H9 (cell line): ENCODE measurements at regions not wholly inside any gene's neighbourhood (a gene's known extent, or its start where the extent isn't known, plus 50 kb on each side); places are given as distances from the start of the nearest gene placed in this dataset.

ENCODE experiments used
- DNase-seq: peaks from one replicate; pipeline ENCODE4 v3.0.0-alpha.2; 2017
- H2AFZ ChIP-seq: one replicate; pipeline ENCODE4 v1.6.1; 2013; ENCODE audit warnings: mild to moderate bottlenecking, low read length, control low read depth, moderate library complexity
- H2AK5ac ChIP-seq: 2 replicates; pipeline ENCODE4 v1.6.1; 2013; ENCODE audit warnings: low read length, control low read depth, mixed read lengths; ENCODE audit not compliant: insufficient read length
- H2BK120ac ChIP-seq: one replicate; pipeline ENCODE4 v1.6.1; 2013; ENCODE audit warnings: low read depth, mild to moderate bottlenecking, low read length, control low read depth, inconsistent platforms; ENCODE audit not compliant: poor library complexity, severe bottlenecking
- H2BK12ac ChIP-seq: 2 replicates; pipeline ENCODE4 v1.6.1; 2013; ENCODE audit warnings: low read length, control low read depth, mixed read lengths, low read depth; ENCODE audit not compliant: insufficient read length
- H2BK15ac ChIP-seq: 2 replicates; pipeline ENCODE4 v1.6.1; 2013; ENCODE audit warnings: low read depth, low read length, control low read depth
- H2BK20ac ChIP-seq: one replicate; pipeline ENCODE4 v1.6.1; 2013; ENCODE audit warnings: low read depth, mild to moderate bottlenecking, low read length, control low read depth, inconsistent platforms; ENCODE audit not compliant: poor library complexity, severe bottlenecking
- H2BK5ac ChIP-seq: 2 replicates; pipeline ENCODE4 v1.6.1; 2013; ENCODE audit warnings: low read length, control low read depth, mixed read lengths; ENCODE audit not compliant: insufficient read length
- H3K14ac ChIP-seq: 2 replicates; pipeline ENCODE4 v1.6.1; 2013; ENCODE audit warnings: low read length, control low read depth; ENCODE audit not compliant: insufficient read depth
- H3K18ac ChIP-seq: 2 replicates; pipeline ENCODE4 v1.6.1; 2013; ENCODE audit warnings: low read depth, mild to moderate bottlenecking, mixed read lengths, low read length, control low read depth; ENCODE audit not compliant: insufficient read length
- H3K23ac ChIP-seq: 2 replicates; pipeline ENCODE4 v1.6.1; 2013; ENCODE audit warnings: low read length, control low read depth, mixed read lengths, low read depth; ENCODE audit not compliant: insufficient read length
- H3K23me2 ChIP-seq: 2 replicates; pipeline ENCODE4 v1.6.1; 2013; ENCODE audit warnings: low read depth, mild to moderate bottlenecking, mixed read lengths, low read length, control low read depth; ENCODE audit not compliant: insufficient read length, poor library complexity, severe bottlenecking
- H3K27ac ChIP-seq: 2 replicates; pipeline ENCODE4 v1.5.1; 2013; ENCODE audit warnings: low read length, control low read depth, mixed read lengths, low read depth; ENCODE audit not compliant: insufficient read length
- H3K27me3 ChIP-seq: 2 replicates; pipeline ENCODE4 v1.6.1; 2013; ENCODE audit warnings: low read length, control low read depth, inconsistent platforms; ENCODE audit not compliant: insufficient read depth
- H3K4ac ChIP-seq: 2 replicates; pipeline ENCODE4 v1.6.1; 2013; ENCODE audit warnings: low read depth, mild to moderate bottlenecking, control low read depth, inconsistent platforms, low read length, moderate library complexity
- H3K4me1 ChIP-seq: 2 replicates; pipeline ENCODE4 v1.6.1; 2013; ENCODE audit warnings: low read length, control low read depth, inconsistent platforms; ENCODE audit not compliant: insufficient read depth
- H3K4me2 ChIP-seq: 2 replicates; pipeline ENCODE4 v1.6.1; 2013; ENCODE audit warnings: low read length, control low read depth, mixed read lengths; ENCODE audit not compliant: insufficient read length, insufficient read depth
- H3K56ac ChIP-seq: 2 replicates; pipeline ENCODE4 v1.6.1; 2013; ENCODE audit warnings: low read depth, mild to moderate bottlenecking, mixed read lengths, low read length, control low read depth; ENCODE audit not compliant: insufficient read length
- H3K79me1 ChIP-seq: 2 replicates; pipeline ENCODE4 v1.6.1; 2013; ENCODE audit warnings: low read depth, mild to moderate bottlenecking, moderate library complexity, low read length, control low read depth, inconsistent platforms; ENCODE audit not compliant: insufficient read depth, poor library complexity, severe bottlenecking
- H3K79me2 ChIP-seq: 2 replicates; pipeline ENCODE4 v1.6.1; 2013; ENCODE audit warnings: low read length, control low read depth, inconsistent platforms; ENCODE audit not compliant: insufficient read depth
- H3K9ac ChIP-seq: 2 replicates; pipeline ENCODE4 v1.6.1; 2013; ENCODE audit warnings: low read length, control low read depth, mixed read lengths; ENCODE audit not compliant: insufficient read length; ENCODE audit errors: extremely low read depth
- H3K9me3 ChIP-seq: one replicate; pipeline ENCODE4 v1.6.1; 2013; ENCODE audit warnings: low read depth, low read length, inconsistent platforms; ENCODE audit not compliant: control insufficient read depth
- H3T11ph ChIP-seq: one replicate; pipeline ENCODE4 v1.6.1; 2013; ENCODE audit warnings: mild to moderate bottlenecking, low read length, control low read depth, inconsistent platforms
- H4K20me1 ChIP-seq: one replicate; pipeline ENCODE4 v1.6.1; 2013; ENCODE audit not compliant: control insufficient read depth, insufficient read length, insufficient read depth
- H4K5ac ChIP-seq: 2 replicates; pipeline ENCODE4 v1.6.1; 2013; ENCODE audit warnings: low read depth, mild to moderate bottlenecking, mixed read lengths, low read length, control low read depth; ENCODE audit not compliant: insufficient read length
- H4K8ac ChIP-seq: replicated peaks from 2 replicates; pipeline ENCODE4 v1.6.1; 2013; ENCODE audit warnings: low read length, control low read depth, mixed read lengths, low read depth; ENCODE audit not compliant: insufficient read length
- H4K91ac ChIP-seq: 2 replicates; pipeline ENCODE4 v1.6.1; 2013; ENCODE audit warnings: low read depth, mild to moderate bottlenecking, moderate library complexity, mixed read lengths, low read length, control low read depth; ENCODE audit not compliant: insufficient read length
- H3K27ac Mint-ChIP-seq, 3 experiments: 2 replicates in 2 of 3; 3 replicates in 1 of 3; pipeline ENCODE4 v1.8.0; 2020 to 2021; ENCODE audit warnings: mixed read lengths in 3 of 3, mild to moderate bottlenecking in 1 of 3, moderate library complexity in 1 of 3
- H3K27me3 Mint-ChIP-seq: 2 replicates; pipeline ENCODE4 v1.8.0; 2021; ENCODE audit warnings: low read depth, mild to moderate bottlenecking, moderate library complexity, mixed read lengths
- H3K36me3 Mint-ChIP-seq, 3 experiments: 2 replicates in 2 of 3; 3 replicates in 1 of 3; pipeline ENCODE4 v1.8.0; 2020 to 2021; ENCODE audit warnings: low read depth in 3 of 3, mixed read lengths in 3 of 3; ENCODE audit not compliant: insufficient read depth in 1 of 3
- H3K4me1 Mint-ChIP-seq, 2 experiments: 2 replicates each; pipeline ENCODE4 v1.8.0; 2020; ENCODE audit warnings: mixed read lengths in 2 of 2
- H3K4me3 Mint-ChIP-seq, 2 experiments: 2 replicates in 1 of 2; 3 replicates in 1 of 2; pipeline ENCODE4 v1.8.0; 2020 to 2021; ENCODE audit warnings: mild to moderate bottlenecking in 2 of 2, mixed read lengths in 2 of 2, moderate library complexity in 1 of 2
- H3K9me3 Mint-ChIP-seq, 2 experiments: 2 replicates in 1 of 2; 3 replicates in 1 of 2; pipeline ENCODE4 v1.8.0; 2020; ENCODE audit warnings: mild to moderate bottlenecking in 2 of 2, mixed read lengths in 2 of 2, moderate library complexity in 1 of 2
- WGBS: extraction: QIAGEN DNeasy Blood & Tissue Kit; methylation state at CpG from one replicate; pipeline ENCODE4 v1.1.7; 2013; ENCODE audit warnings: missing lambda C conversion rate, low lambda C conversion rate, mixed read lengths; ENCODE audit not compliant: insufficient read length; ENCODE audit errors: extremely low coverage; 5-methylcytosine and 5-hydroxymethylcytosine counted together
- TF ChIP-seq, protein P1 (sequence below): fragments of 200-600 bp; sonication (generic); conservative IDR thresholded peaks from 3 replicates; pipeline ENCODE4 v1.8.0; 2021; ENCODE audit warnings: antibody characterized with exemption, mild to moderate bottlenecking

DNA sequence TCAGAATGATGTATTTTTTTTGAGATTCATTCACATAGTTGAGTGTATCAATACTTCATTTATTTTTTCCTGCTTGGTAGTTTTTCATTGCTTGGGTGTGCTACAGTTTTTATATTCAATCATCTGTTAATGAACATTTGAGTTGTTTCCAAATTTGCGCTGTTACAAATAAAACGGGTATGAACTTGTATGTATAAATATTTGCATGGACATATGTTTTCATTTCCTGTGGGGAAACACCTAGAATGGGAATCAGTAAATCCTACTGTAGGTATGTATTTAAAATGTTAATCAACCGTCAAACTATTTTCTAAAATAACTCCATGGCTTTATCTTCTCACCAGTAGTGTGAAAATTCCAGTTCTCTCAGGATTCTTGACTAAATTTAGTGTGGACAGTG is 826.3 kb downstream of the EFNB2 start:
- H4K20me1 ChIP-seq: no peaks in the 10 kb centered on the region
- H4K91ac ChIP-seq: no peak overlapping the region
- no peaks in the 10 kb centered on the region for H3K9me3 Mint-ChIP-seq
- H3K4ac ChIP-seq: no peak overlapping the region
- H2BK120ac ChIP-seq: no peak overlapping the region
- H3K4me2 ChIP-seq: no peak overlapping the region
- no peaks in the 10 kb centered on the region for H3K27me3 ChIP-seq
- no CpG with 5 or more reads among the region's 3 CpGs for WGBS
- no peak overlapping the region for H2BK20ac ChIP-seq
- H3K56ac ChIP-seq: no peak overlapping the region
- no peaks in the 10 kb centered on the region for H3K4me1 ChIP-seq
- H3K23ac ChIP-seq: no peak overlapping the region
- H3K27ac Mint-ChIP-seq: no peak overlapping the region
- H3K27ac ChIP-seq: no peak overlapping the region
- H3K79me1 ChIP-seq: no peaks in the 10 kb centered on the region
- no peak overlapping the region for H3K14ac ChIP-seq
- H3K36me3 Mint-ChIP-seq: no peaks in the 10 kb centered on the region
- H2BK5ac ChIP-seq: no peak overlapping the region
- H3K18ac ChIP-seq: no peak overlapping the region
- no peak overlapping the region for H3K9ac ChIP-seq
- H2BK12ac ChIP-seq: no peak overlapping the region
- no peaks in the 10 kb centered on the region for H3K23me2 ChIP-seq
- no peaks in the 10 kb centered on the region for H3K27me3 Mint-ChIP-seq
- no peak overlapping the region for H2BK15ac ChIP-seq
- H4K8ac ChIP-seq: no peak overlapping the region
- no peaks in the 10 kb centered on the region for H3K79me2 ChIP-seq
- peaks cover 5% of the 10 kb centered on the region in 2 experiments; a peak in 3 of 4 replicates for H3K4me1 Mint-ChIP-seq
- H3K4me3 Mint-ChIP-seq: no peak overlapping the region
- TF ChIP-seq, protein P1, sequence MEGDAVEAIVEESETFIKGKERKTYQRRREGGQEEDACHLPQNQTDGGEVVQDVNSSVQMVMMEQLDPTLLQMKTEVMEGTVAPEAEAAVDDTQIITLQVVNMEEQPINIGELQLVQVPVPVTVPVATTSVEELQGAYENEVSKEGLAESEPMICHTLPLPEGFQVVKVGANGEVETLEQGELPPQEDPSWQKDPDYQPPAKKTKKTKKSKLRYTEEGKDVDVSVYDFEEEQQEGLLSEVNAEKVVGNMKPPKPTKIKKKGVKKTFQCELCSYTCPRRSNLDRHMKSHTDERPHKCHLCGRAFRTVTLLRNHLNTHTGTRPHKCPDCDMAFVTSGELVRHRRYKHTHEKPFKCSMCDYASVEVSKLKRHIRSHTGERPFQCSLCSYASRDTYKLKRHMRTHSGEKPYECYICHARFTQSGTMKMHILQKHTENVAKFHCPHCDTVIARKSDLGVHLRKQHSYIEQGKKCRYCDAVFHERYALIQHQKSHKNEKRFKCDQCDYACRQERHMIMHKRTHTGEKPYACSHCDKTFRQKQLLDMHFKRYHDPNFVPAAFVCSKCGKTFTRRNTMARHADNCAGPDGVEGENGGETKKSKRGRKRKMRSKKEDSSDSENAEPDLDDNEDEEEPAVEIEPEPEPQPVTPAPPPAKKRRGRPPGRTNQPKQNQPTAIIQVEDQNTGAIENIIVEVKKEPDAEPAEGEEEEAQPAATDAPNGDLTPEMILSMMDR: no peak
- no peak for DNase-seq
- H3K9me3 ChIP-seq: no peaks in the 10 kb centered on the region
- no peak overlapping the region for H2AFZ ChIP-seq
- no peak overlapping the region for H4K5ac ChIP-seq
- no peak overlapping the region for H3T11ph ChIP-seq
- no peak overlapping the region for H2AK5ac ChIP-seq
